ENCODE measurements at regions not wholly inside any gene's neighbourhood (a gene's known extent, or its start where the extent isn't known, plus 50 kb on each side); places are given as distances from the start of the nearest gene placed in this dataset.

GRCh38 chr5:2619216-2619615 lies 132.3 kb downstream of the IRX2 start:
- H3K4me3 ChIP-seq, result no peak overlapping the region
- ATAC-seq (replicated peaks in 6 of 8), result no peak
- H3K27ac ChIP-seq, result no peak overlapping the region
- H3K4me1 ChIP-seq (replicated peaks in 1 of 2), result no peaks in the 10 kb centered on the region
- in situ Hi-C loops (cut with MboI; ENCODE audit: low pct_unique_long_range_greater_than_20kb in 2 of 9, low sequenced_read_pairs in 9 of 9, unreplicated experiment in 9 of 9), result no loop called here
- WGBS, 10 experiments, result 0 to 100% (median 72%) methylated on average over 1 to 5 of the region's 6 CpGs; no CpG with 5 or more reads in 5 of the 10 experiments

GRCh38 chr5:2617461-2617860 lies 134.0 kb downstream of the IRX2 start:
- 22 to 97% (median 64%) methylated on average over 1 to 5 of the region's 5 CpGs; no CpG with 5 or more reads in 3 of the 10 experiments for WGBS, 10 experiments
- no peak overlapping the region for H3K4me3 ChIP-seq
- in situ Hi-C loops (cut with MboI; ENCODE audit: low pct_unique_long_range_greater_than_20kb in 2 of 9, low sequenced_read_pairs in 9 of 9, unreplicated experiment in 9 of 9), result no loop called here
- peaks cover 0 to 4% of the 10 kb centered on the region in 2 donors for H3K4me1 ChIP-seq (replicated peaks in 1 of 2)
- ATAC-seq (replicated peaks in 6 of 8), result no peak
- no peak overlapping the region for H3K27ac ChIP-seq

GRCh38 chr5:2615917-2616316 lies 135.6 kb downstream of the IRX2 start:
- Histone ChIP-seq H3K4me1 (replicated peaks in 1 of 2) (peaks cover 0 to 20% of the 10 kb centered on the region in 2 donors), H3K4me3 (no peak overlapping the region), H3K27ac (no peak overlapping the region)
- no peak for ATAC-seq (replicated peaks in 6 of 8)
- in situ Hi-C loops (cut with MboI; ENCODE audit: low pct_unique_long_range_greater_than_20kb in 2 of 9, low sequenced_read_pairs in 9 of 9, unreplicated experiment in 9 of 9), result no loop called here
- 0 to 100% (median 50%) methylated on average over 1 to 4 of the region's 4 CpGs; no CpG with 5 or more reads in 3 of the 10 experiments for WGBS, 10 experiments

DNA sequence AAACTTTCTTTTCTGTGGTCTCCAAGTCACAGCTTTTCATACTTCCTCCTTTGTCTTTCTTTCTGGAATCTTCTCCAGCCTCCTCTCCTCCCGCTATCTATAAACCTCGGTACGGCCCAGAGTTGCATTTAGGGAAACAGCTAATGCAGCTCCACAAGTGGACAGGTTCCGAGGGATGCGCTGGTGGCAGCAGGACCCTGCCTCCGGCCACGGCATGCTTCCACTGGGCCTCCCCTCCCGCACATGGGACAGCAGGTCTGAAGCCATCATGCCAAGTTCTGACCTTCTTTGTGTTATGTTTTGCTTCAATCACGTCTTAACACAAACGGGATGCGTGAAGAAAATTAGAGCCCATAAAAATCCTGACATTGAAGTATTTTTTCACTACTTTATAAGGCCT lies 136.9 kb downstream of the IRX2 start:
- in situ Hi-C loops (cut with MboI; ENCODE audit: low pct_unique_long_range_greater_than_20kb in 2 of 9, low sequenced_read_pairs in 9 of 9, unreplicated experiment in 9 of 9), result no loop called here
- H3K4me1 ChIP-seq (replicated peaks in 1 of 2), result peaks cover 0 to 25% of the 10 kb centered on the region in 2 donors
- no peak for ATAC-seq (replicated peaks in 6 of 8)
- 14 to 97% (median 53%) methylated on average over 2 to 10 of the region's 11 CpGs; no CpG with 5 or more reads in 2 of the 10 experiments for WGBS, 10 experiments
- no peak overlapping the region for H3K27ac ChIP-seq
- no peak overlapping the region for H3K4me3 ChIP-seq

- 17 to 62% (median 38%) methylated on average over 1 to 7 of the region's 7 CpGs; no CpG with 5 or more reads in 2 of the 10 experiments for WGBS, 10 experiments
- peak in 3 of 8 experiments; percentile 78 to 90 (median 89) for ATAC-seq (replicated peaks in 6 of 8)
- Histone ChIP-seq H3K27ac (no peak overlapping the region), H3K4me3 (no peak overlapping the region), H3K4me1 (replicated peaks in 1 of 2) (peaks cover 0 to 44% of the 10 kb centered on the region in 2 donors)
- in situ Hi-C loops (cut with MboI; ENCODE audit: low pct_unique_long_range_greater_than_20kb in 2 of 9, low sequenced_read_pairs in 9 of 9, unreplicated experiment in 9 of 9), result no loop called here
These were observed 139.8 kb downstream of the IRX2 start for GRCh38 chr5:2611659-2612058.

- 24 to 92% (median 55%) methylated on average over 2 to 5 of the region's 5 CpGs; no CpG with 5 or more reads in 2 of the 10 experiments for WGBS, 10 experiments
- peak in 1 of 8 experiments; percentile 45 for ATAC-seq (replicated peaks in 6 of 8)
- in situ Hi-C loops (cut with MboI; ENCODE audit: low pct_unique_long_range_greater_than_20kb in 2 of 9, low sequenced_read_pairs in 9 of 9, unreplicated experiment in 9 of 9), result no loop called here
These were observed 140.5 kb downstream of the IRX2 start for GRCh38 chr5:2610986-2611385.

GRCh38 chr5:2608391-2608790 lies 143.1 kb downstream of the IRX2 start:
- H3K4me1 ChIP-seq (replicated peaks in 1 of 2), result peaks cover 0 to 45% of the 10 kb centered on the region in 2 donors
- WGBS, 10 experiments, result 11 to 83% (median 33%) methylated on average over 1 to 4 of the region's 6 CpGs; no CpG with 5 or more reads in 3 of the 10 experiments
- ATAC-seq (replicated peaks in 6 of 8), result no peak
- in situ Hi-C loops (cut with MboI; ENCODE audit: low pct_unique_long_range_greater_than_20kb in 2 of 9, low sequenced_read_pairs in 9 of 9, unreplicated experiment in 9 of 9), result no loop called here
- H3K4me3 ChIP-seq, result no peak overlapping the region
- H3K27ac ChIP-seq, result no peak overlapping the region

More at GRCh38 chr5:2610986-2611385, 140.5 kb downstream of the IRX2 start:
- Histone ChIP-seq H3K27ac (no peak overlapping the region), H3K4me3 (no peak overlapping the region), H3K4me1 (replicated peaks in 1 of 2) (peaks cover 0 to 45% of the 10 kb centered on the region in 2 donors)

DNA sequence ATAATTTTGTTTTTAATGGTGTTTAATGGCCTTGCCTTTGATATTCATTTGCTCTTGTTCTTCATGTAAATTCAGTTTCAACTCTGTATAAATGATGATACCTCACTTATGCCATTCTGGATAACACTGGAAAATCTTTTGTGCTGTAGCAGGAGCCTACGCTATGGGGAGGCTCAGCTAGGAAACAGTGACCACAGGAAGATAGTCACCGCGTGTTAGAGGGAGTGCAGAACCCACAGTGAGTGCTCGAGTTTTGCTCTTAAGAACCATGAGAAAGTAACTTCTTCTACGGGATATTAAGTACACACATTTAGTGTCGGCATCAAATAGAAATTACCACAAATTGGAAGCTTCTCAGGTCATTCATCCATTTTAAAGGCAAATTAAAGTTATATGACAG lies 143.9 kb downstream of the IRX2 start:
- ATAC-seq (replicated peaks in 6 of 8), result peak in 3 of 8 experiments; percentile 46 to 54 (median 49)
- WGBS, 10 experiments, result 5 to 100% (median 54%) methylated on average over 1 to 6 of the region's 6 CpGs; no CpG with 5 or more reads in 1 of the 10 experiments
- in situ Hi-C loops (cut with MboI; ENCODE audit: low pct_unique_long_range_greater_than_20kb in 2 of 9, low sequenced_read_pairs in 9 of 9, unreplicated experiment in 9 of 9), result no loop called here
- peaks cover 0 to 42% of the 10 kb centered on the region in 2 donors for H3K4me1 ChIP-seq (replicated peaks in 1 of 2)
- H3K4me3 ChIP-seq, result no peak overlapping the region
- no peak overlapping the region for H3K27ac ChIP-seq

DNA sequence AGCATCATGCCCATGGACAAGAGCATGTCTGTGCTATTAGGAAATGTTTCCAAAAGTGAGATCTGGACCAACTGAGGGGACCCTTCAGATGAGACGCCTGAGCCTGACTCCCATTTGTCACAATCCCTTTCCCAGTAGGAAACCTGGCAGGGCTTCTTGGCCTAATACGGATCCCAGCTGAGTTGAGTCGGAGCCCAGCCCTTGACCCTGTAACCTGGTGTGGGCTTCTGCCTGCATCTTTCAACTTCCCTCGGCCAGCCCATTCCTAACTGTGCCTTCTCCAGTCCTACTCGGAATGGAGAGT lies 148.3 kb downstream of the IRX2 start:
- Histone ChIP-seq H3K27ac (no peak overlapping the region), H3K4me1 (replicated peaks in 1 of 2) (peaks cover 0 to 16% of the 10 kb centered on the region in 2 donors), H3K4me3 (no peak overlapping the region)
- WGBS, 10 experiments, result 8 to 100% (median 70%) methylated on average over 1 to 4 of the region's 5 CpGs; no CpG with 5 or more reads in 3 of the 10 experiments
- in situ Hi-C loops (cut with MboI; ENCODE audit: low pct_unique_long_range_greater_than_20kb in 2 of 9, low sequenced_read_pairs in 9 of 9, unreplicated experiment in 9 of 9), result no loop called here
- ATAC-seq (replicated peaks in 6 of 8), result peak in 1 of 8 experiments; percentile 12

DNA sequence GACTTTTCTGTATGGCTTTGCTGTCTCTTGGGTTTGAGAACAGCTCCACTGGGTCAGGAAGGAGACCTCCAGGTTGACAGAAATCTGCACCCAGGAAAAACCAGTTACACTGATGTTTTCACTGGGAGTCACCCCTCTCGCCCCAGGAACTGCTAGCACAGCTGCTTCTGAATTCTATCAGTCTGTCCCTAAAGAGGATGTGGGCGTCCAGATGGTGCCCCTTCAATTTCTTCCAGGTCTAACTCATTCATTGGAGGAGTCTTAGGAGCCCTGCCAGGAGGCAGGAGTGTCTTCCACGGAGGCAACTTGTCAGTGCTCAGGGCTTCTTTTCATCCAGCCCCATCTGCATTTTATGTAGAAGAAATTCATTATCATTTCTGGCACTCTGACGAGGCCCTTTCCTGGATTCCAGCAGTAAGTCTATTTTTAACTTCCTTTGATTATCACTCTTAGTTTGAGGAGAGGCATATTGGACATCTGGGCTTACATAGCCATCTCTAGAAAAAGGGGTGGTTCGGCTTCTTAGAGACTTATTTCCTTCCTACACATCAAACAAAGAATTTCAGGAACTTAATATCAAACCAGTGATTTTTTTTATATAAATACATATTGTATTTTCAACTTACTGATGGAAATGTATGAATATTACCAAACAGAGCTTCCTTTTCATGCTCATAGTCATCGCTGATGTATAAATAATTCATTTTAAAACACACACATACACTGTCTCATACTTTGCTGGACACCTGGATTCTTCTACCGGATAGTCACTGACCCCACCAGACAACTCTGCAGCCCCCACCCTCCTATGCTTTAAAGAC lies 148.8 kb downstream of the IRX2 start:
- peaks cover 0 to 11% of the 10 kb centered on the region in 2 donors for H3K4me1 ChIP-seq (replicated peaks in 1 of 2)
- H3K27ac ChIP-seq, result no peak overlapping the region
- peak in 4 of 8 experiments; percentile 54 to 93 (median 88) for ATAC-seq (replicated peaks in 6 of 8)
- WGBS, 10 experiments, result 0 to 80% (median 42%) methylated on average over 1 to 7 of the region's 7 CpGs; no CpG with 5 or more reads in 1 of the 10 experiments
- in situ Hi-C loops (cut with MboI; ENCODE audit: low pct_unique_long_range_greater_than_20kb in 2 of 9, low sequenced_read_pairs in 9 of 9, unreplicated experiment in 9 of 9), result no loop called here
- H3K4me3 ChIP-seq, result no peak overlapping the region

- H3K4me1 ChIP-seq (replicated peaks in 1 of 2), result no peaks in the 10 kb centered on the region
- 60 to 100% (median 100%) methylated on average over 1 of the region's 1 CpG; no CpG with 5 or more reads in 3 of the 10 experiments for WGBS, 10 experiments
- ATAC-seq (replicated peaks in 6 of 8), result no peak
- in situ Hi-C loops (cut with MboI; ENCODE audit: low pct_unique_long_range_greater_than_20kb in 2 of 9, low sequenced_read_pairs in 9 of 9, unreplicated experiment in 9 of 9), result no loop called here
- H3K4me3 ChIP-seq, result no peak overlapping the region
- no peak overlapping the region for H3K27ac ChIP-seq
These were observed 153.0 kb downstream of the IRX2 start for GRCh38 chr5:2598503-2598902.

GRCh38 chr5:2594701-2595100 lies 156.8 kb downstream of the IRX2 start:
- Histone ChIP-seq H3K4me3 (no peak overlapping the region), H3K27ac (no peak overlapping the region), H3K4me1 (replicated peaks in 1 of 2) (no peaks in the 10 kb centered on the region)
- no peak for ATAC-seq (replicated peaks in 6 of 8)
- 100% methylated on average over 1 of the region's 1 CpG; no CpG with 5 or more reads in 7 of the 10 experiments for WGBS, 10 experiments
- in situ Hi-C loops (cut with MboI; ENCODE audit: low pct_unique_long_range_greater_than_20kb in 2 of 9, low sequenced_read_pairs in 9 of 9, unreplicated experiment in 9 of 9), result no loop called here

DNA sequence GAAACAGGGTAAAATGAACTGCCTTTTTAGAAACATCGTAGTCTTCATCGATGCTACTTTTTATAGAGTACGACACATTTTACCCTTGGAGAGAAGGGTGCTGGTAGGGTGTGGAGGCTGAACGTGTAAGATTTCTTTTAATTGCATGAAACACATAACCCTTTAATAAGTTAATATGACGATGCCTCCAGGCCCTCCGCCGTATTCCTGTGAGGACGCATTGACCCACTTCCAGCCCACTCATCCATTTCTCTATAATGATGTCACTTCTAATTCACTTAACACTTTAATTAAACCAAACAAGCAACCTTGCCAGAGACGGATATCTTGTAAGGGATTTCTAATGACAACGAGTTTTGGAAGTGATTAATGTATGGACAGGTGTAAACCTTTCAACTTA lies 158.7 kb downstream of the IRX2 start:
- 20 to 86% (median 67%) methylated on average over 1 to 10 of the region's 10 CpGs; no CpG with 5 or more reads in 1 of the 10 experiments for WGBS, 10 experiments
- H3K4me1 ChIP-seq (replicated peaks in 1 of 2), result peaks cover 0 to 3% of the 10 kb centered on the region in 2 donors
- ATAC-seq (replicated peaks in 6 of 8), result no peak
- no peak overlapping the region for H3K27ac ChIP-seq
- in situ Hi-C loops (cut with MboI; ENCODE audit: low pct_unique_long_range_greater_than_20kb in 2 of 9, low sequenced_read_pairs in 9 of 9, unreplicated experiment in 9 of 9), result no loop called here
- H3K4me3 ChIP-seq, result no peak overlapping the region

Data from motor neuron (in vitro differentiated cells).